NT2/D1 (cell line): ENCODE measurements at regions not wholly inside any gene's neighbourhood (a gene's known extent, or its start where the extent isn't known, plus 50 kb on each side); places are given as distances from the start of the nearest gene placed in this dataset.

Source experiments
- DNase-seq: peaks from one replicate; pipeline ENCODE4 v3.0.0-alpha.2; 2011; ENCODE audit warnings: low read depth, low spot score
- H3K27me3 ChIP-seq: 2 replicates; pipeline ENCODE4 v1.6.0; 2011; ENCODE audit warnings: mild to moderate bottlenecking; ENCODE audit not compliant: insufficient read length, insufficient read depth
- H3K36me3 ChIP-seq: 2 replicates; pipeline ENCODE4 v1.6.1; 2011; ENCODE audit warnings: mild to moderate bottlenecking, low read length, mixed read lengths; ENCODE audit not compliant: insufficient read depth, insufficient read length
- H3K4me1 ChIP-seq: 2 replicates; pipeline ENCODE4 v1.5.1; 2011; ENCODE audit not compliant: insufficient read depth, insufficient read length
- H3K4me3 ChIP-seq: 2 replicates; pipeline ENCODE4 v1.5.1; 2011; ENCODE audit warnings: low read depth; ENCODE audit not compliant: insufficient read length
- H3K9ac ChIP-seq: 2 replicates; pipeline ENCODE4 v1.6.0; 2011; ENCODE audit warnings: low read depth; ENCODE audit not compliant: insufficient read length
- H3K9me3 ChIP-seq: 2 replicates; pipeline ENCODE4 v1.5.1; 2011; ENCODE audit warnings: mild to moderate bottlenecking, low read length; ENCODE audit not compliant: insufficient read depth
- SUZ12 ChIP-seq: IDR thresholded peaks from 2 replicates; pipeline ENCODE4 v1.6.1; 2011; ENCODE audit not compliant: insufficient read length, insufficient read depth; ENCODE audit errors: extremely low read depth
- YY1 ChIP-seq: IDR thresholded peaks from 2 replicates; pipeline ENCODE4 v1.6.1; 2011; ENCODE audit not compliant: insufficient read length, insufficient read depth
- ZNF274 ChIP-seq: IDR thresholded peaks from 2 replicates; pipeline ENCODE4 v1.6.1; 2011; ENCODE audit warnings: mild to moderate bottlenecking, low read depth, low read length

- no peak for TF ChIP-seq ZNF274
- no peak for TF ChIP-seq SUZ12
- no peak for TF ChIP-seq YY1
Observed at GRCh38 chr6:113403966-113404595, 453.1 kb upstream of the MARCKS start.

GRCh38 chr6:113405326-113406047 is 451.7 kb upstream of the MARCKS start:
- Histone ChIP-seq H3K9ac (no peak overlapping the region), H3K9me3 (no peaks in the 10 kb centered on the region), H3K27me3 (no peaks in the 10 kb centered on the region), H3K4me3 (no peak overlapping the region), H3K4me1 (no peaks in the 10 kb centered on the region), H3K36me3 (no peaks in the 10 kb centered on the region)
- TF ChIP-seq YY1 (no peak), SUZ12 (no peak), ZNF274 (no peak)
- no peak for DNase-seq

More at GRCh38 chr6:113403966-113404595, 453.1 kb upstream of the MARCKS start:
- no peaks in the 10 kb centered on the region for H3K36me3 ChIP-seq
- no peak overlapping the region for H3K9ac ChIP-seq
- no peaks in the 10 kb centered on the region for H3K4me1 ChIP-seq
- DNase-seq = no peak
- H3K4me3 ChIP-seq = no peak overlapping the region
- no peaks in the 10 kb centered on the region for H3K27me3 ChIP-seq
- no peaks in the 10 kb centered on the region for H3K9me3 ChIP-seq

GRCh38 chr6:113406048-113406695 is 451.0 kb upstream of the MARCKS start:
- Histone ChIP-seq H3K4me3 (no peak overlapping the region), H3K36me3 (no peaks in the 10 kb centered on the region), H3K9me3 (no peaks in the 10 kb centered on the region), H3K4me1 (no peaks in the 10 kb centered on the region), H3K9ac (no peak overlapping the region), H3K27me3 (no peaks in the 10 kb centered on the region)
- no peak for DNase-seq
- no peak for TF ChIP-seq YY1
- no peak for TF ChIP-seq ZNF274
- TF ChIP-seq SUZ12 = no peak

GRCh38 chr6:113411011-113411410 is 446.1 kb upstream of the MARCKS start:
- H3K36me3 ChIP-seq = no peaks in the 10 kb centered on the region
- no peak for DNase-seq
- H3K9me3 ChIP-seq = no peaks in the 10 kb centered on the region

GRCh38 chr6:113412589-113413357 is 444.4 kb upstream of the MARCKS start:
- TF ChIP-seq YY1 = no peak
- no peak for TF ChIP-seq ZNF274
- no peak for TF ChIP-seq SUZ12
- Histone ChIP-seq H3K4me3 (no peak overlapping the region), H3K9ac (no peak overlapping the region), H3K9me3 (no peaks in the 10 kb centered on the region), H3K36me3 (no peaks in the 10 kb centered on the region), H3K4me1 (no peaks in the 10 kb centered on the region), H3K27me3 (no peaks in the 10 kb centered on the region)
- DNase-seq = no peak

More at GRCh38 chr6:113411011-113411410, 446.1 kb upstream of the MARCKS start:
- Histone ChIP-seq H3K4me1 (no peaks in the 10 kb centered on the region), H3K27me3 (no peaks in the 10 kb centered on the region), H3K4me3 (no peak overlapping the region), H3K9ac (no peak overlapping the region)
- TF ChIP-seq YY1 (no peak), ZNF274 (no peak), SUZ12 (no peak)

GRCh38 chr6:113414511-113414910 is 442.6 kb upstream of the MARCKS start:
- DNase-seq = no peak
- TF ChIP-seq SUZ12 = no peak
- no peak for TF ChIP-seq ZNF274
- no peak for TF ChIP-seq YY1

More at GRCh38 chr6:113414511-113414910, 442.6 kb upstream of the MARCKS start:
- H3K9ac ChIP-seq = no peak overlapping the region
- no peaks in the 10 kb centered on the region for H3K27me3 ChIP-seq
- H3K4me3 ChIP-seq = no peak overlapping the region
- no peaks in the 10 kb centered on the region for H3K4me1 ChIP-seq
- H3K36me3 ChIP-seq = no peaks in the 10 kb centered on the region
- H3K9me3 ChIP-seq = no peaks in the 10 kb centered on the region
